HG03342 (cell line): ENCODE measurements at regions not wholly inside any gene's neighbourhood (a gene's known extent, or its start where the extent isn't known, plus 50 kb on each side); places are given as distances from the start of the nearest gene placed in this dataset.

Experiments used
- ATAC-seq: cut with Tn5 transposase; IDR thresholded peaks from one replicate; pipeline ENCODE4 v1.9.1; 2021; ENCODE audit warnings: mild to moderate bottlenecking, moderate library complexity; ENCODE audit not compliant: unreplicated experiment

- ATAC-seq, result no peak
Measured at GRCh38 chr4:74674750-74675149, 119.6 kb downstream of the BTC start.

GRCh38 chr4:74675673-74676279 lies 118.5 kb downstream of the BTC start:
- ATAC-seq, result peak; percentile 86

- ATAC-seq, result no peak
Measured at GRCh38 chr4:74682567-74683359, 111.6 kb downstream of the BTC start.

- no peak for ATAC-seq
Measured at GRCh38 chr4:74692972-74693371, 101.4 kb downstream of the BTC start.
